ENCODE measurements at regions not wholly inside any gene's neighbourhood (a gene's known extent, or its start where the extent isn't known, plus 50 kb on each side); places are given as distances from the start of the nearest gene placed in this dataset.

DNA sequence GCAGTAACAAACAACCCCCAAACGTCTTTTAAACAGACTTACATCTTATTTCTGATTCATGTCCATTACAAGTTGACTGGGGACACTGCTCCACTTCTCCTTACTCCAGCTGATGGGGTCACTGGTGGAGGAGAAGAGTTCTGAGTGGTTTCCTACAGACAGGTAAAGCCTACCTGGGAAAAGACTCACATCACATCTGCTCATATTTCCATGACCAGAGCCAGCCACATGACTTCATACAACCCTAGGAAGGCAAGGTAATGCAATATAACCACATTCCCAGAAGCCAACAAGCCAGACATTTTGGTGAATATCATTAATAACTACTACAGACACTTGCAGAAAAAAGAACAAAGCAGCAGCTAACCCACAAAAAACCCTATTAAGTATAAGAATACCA lies 90.5 kb upstream of the IRX6 start:
- CTCF ChIA-PET: no interaction called here
- H3K4me3 Mint-ChIP-seq: no peak overlapping the region
- no peaks in the 10 kb centered on the region for H3K36me3 Mint-ChIP-seq (ENCODE audit: low read depth)
- TF ChIP-seq, protein P1, sequence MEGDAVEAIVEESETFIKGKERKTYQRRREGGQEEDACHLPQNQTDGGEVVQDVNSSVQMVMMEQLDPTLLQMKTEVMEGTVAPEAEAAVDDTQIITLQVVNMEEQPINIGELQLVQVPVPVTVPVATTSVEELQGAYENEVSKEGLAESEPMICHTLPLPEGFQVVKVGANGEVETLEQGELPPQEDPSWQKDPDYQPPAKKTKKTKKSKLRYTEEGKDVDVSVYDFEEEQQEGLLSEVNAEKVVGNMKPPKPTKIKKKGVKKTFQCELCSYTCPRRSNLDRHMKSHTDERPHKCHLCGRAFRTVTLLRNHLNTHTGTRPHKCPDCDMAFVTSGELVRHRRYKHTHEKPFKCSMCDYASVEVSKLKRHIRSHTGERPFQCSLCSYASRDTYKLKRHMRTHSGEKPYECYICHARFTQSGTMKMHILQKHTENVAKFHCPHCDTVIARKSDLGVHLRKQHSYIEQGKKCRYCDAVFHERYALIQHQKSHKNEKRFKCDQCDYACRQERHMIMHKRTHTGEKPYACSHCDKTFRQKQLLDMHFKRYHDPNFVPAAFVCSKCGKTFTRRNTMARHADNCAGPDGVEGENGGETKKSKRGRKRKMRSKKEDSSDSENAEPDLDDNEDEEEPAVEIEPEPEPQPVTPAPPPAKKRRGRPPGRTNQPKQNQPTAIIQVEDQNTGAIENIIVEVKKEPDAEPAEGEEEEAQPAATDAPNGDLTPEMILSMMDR (IDR thresholded peaks at IDR 0.05): no peak
- intact Hi-C loops (cut with micrococcal nuclease): no loop called here
- no peak overlapping the region for H3K27ac Mint-ChIP-seq
- H3K4me1 Mint-ChIP-seq: no peaks in the 10 kb centered on the region
- no peaks in the 10 kb centered on the region for H3K9me3 Mint-ChIP-seq
- H3K27me3 Mint-ChIP-seq: peaks cover 3% of the 10 kb centered on the region
- POLR2A ChIA-PET: no interaction called here
- DNase-seq: no peak
- ATAC-seq (ENCODE audit: low read depth): no peak

DNA sequence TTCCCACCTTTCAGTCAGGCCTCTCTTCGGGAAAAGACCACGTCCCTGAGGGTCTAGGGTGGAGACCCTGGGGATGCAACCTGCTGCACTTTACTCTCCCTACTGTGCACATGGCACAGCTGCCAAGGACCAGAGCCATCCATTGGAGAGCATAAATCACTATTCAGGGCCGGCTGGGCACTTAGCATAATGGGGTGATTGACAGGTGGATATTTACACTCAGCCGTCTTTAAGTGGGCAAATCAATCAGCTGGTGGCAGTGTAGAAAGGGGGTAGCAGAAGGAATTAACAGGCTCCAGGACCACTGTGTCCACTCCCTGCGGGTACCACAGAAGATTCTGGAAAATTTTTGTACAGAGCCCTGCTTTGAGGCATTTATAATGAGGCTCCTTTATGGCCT lies 87.3 kb upstream of the IRX6 start:
- Mint-ChIP-seq H3K4me3 (no peak overlapping the region), H3K27me3 (peaks cover 7% of the 10 kb centered on the region), H3K36me3 (ENCODE audit: low read depth) (no peaks in the 10 kb centered on the region), H3K9me3 (no peaks in the 10 kb centered on the region), H3K4me1 (no peaks in the 10 kb centered on the region), H3K27ac (no peak overlapping the region)
- ChIA-PET POLR2A (no interaction called here), CTCF (no interaction called here)
- intact Hi-C loops (cut with micrococcal nuclease): no loop called here
- TF ChIP-seq, protein P1 (IDR thresholded peaks at IDR 0.05): no peak
- DNase-seq: no peak
- no peak for ATAC-seq (ENCODE audit: low read depth)

DNA sequence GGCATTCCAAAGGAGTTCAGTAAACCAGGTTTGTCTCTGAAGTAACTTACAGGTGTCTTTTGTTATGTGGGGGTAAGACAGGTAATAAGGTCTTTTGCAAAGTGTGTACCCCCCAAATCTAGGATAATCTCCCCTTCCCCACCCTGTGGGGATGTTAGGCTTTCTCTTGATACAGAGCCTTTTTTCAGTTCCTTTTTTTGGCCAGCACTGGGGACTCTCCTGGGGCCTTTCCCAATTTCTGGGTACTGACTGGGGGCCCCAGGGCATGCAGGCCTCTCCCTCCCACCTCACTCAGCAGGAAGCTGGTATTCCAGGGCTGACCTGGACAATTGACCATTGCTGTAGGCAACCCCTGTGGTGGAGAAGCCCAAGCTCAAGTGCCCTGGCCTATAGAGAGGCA lies 84.3 kb upstream of the IRX6 start:
- DNase-seq: no peak
- TF ChIP-seq, protein P1 (IDR thresholded peaks at IDR 0.05): no peak
- no peaks in the 10 kb centered on the region for H3K4me1 Mint-ChIP-seq
- POLR2A ChIA-PET: no interaction called here
- CTCF ChIA-PET: no interaction called here
- H3K27ac Mint-ChIP-seq: no peak overlapping the region
- no peaks in the 10 kb centered on the region for H3K9me3 Mint-ChIP-seq
- H3K36me3 Mint-ChIP-seq (ENCODE audit: low read depth): no peaks in the 10 kb centered on the region
- no peak overlapping the region for H3K4me3 Mint-ChIP-seq
- peaks cover 12% of the 10 kb centered on the region for H3K27me3 Mint-ChIP-seq
- intact Hi-C loops (cut with micrococcal nuclease): no loop called here
- ATAC-seq (ENCODE audit: low read depth): no peak

DNA sequence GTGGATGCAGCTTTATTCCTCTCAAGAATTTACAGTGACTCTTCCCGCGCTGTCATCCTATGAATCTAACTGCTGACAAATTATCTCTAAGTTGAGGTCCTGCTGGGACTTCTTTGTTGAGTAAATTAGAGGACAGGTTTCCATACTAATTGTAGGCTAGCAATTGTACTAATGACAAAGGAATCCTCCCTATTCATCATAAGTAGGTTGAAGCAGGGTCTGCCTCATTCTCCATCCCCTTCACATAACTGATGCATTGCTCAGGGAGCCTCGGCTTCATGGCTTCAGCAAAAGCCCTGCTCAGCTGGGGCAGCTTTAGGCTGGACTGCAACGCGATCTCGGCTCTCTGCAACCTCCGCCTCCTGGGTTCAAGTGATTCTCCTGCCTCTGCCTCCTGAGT lies 83.1 kb upstream of the IRX6 start:
- no peaks in the 10 kb centered on the region for H3K9me3 Mint-ChIP-seq
- ChIA-PET POLR2A (no interaction called here), CTCF (no interaction called here)
- intact Hi-C loops (cut with micrococcal nuclease): no loop called here
- peaks cover 12% of the 10 kb centered on the region for H3K27me3 Mint-ChIP-seq
- no peaks in the 10 kb centered on the region for H3K4me1 Mint-ChIP-seq
- ATAC-seq (ENCODE audit: low read depth) (no peak), DNase-seq (no peak)
- TF ChIP-seq, protein P1 (IDR thresholded peaks at IDR 0.05): no peak
- no peaks in the 10 kb centered on the region for H3K36me3 Mint-ChIP-seq (ENCODE audit: low read depth)
- no peak overlapping the region for H3K27ac Mint-ChIP-seq
- no peak overlapping the region for H3K4me3 Mint-ChIP-seq

DNA sequence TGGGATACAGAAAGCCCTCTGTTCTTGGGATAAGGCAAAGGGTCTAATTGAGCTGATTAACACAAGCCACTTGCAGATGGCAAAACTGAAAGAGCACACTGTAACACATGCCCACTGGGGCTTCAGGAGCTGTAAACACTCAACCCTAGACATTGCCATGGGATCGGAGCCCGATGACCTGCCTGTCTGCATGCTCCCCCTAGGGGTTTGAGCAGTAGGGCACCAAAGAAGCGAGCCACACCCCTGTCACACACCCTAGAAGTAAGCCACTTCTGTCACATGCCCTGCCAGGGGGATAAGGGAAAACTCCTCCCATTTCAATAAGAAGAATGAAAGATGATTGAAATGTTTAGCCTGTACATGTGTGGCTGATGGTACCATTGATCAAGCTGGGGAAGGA lies 81.3 kb upstream of the IRX6 start:
- intact Hi-C loops (cut with micrococcal nuclease): no loop called here
- Mint-ChIP-seq H3K9me3 (no peaks in the 10 kb centered on the region), H3K27ac (no peak overlapping the region), H3K4me3 (no peak overlapping the region), H3K4me1 (no peaks in the 10 kb centered on the region), H3K27me3 (peaks cover 9% of the 10 kb centered on the region), H3K36me3 (ENCODE audit: low read depth) (no peaks in the 10 kb centered on the region)
- TF ChIP-seq, protein P1 (IDR thresholded peaks at IDR 0.05): no peak
- POLR2A ChIA-PET: no interaction called here
- DNase-seq: no peak
- ATAC-seq (ENCODE audit: low read depth): no peak
- CTCF ChIA-PET: no interaction called here
